K562 (cell line): ENCODE measurements at regions not wholly inside any gene's neighbourhood (a gene's known extent, or its start where the extent isn't known, plus 50 kb on each side); places are given as distances from the start of the nearest gene placed in this dataset.

Experiments used
- ATAC-seq: fragments of 200-7000 bp; cut with Tn5 transposase; 3 replicates; pipeline ENCODE4 v1.9.1; 2020; ENCODE audit warnings: moderate library complexity
- BruUV-seq: library from RNA; stranded (reverse); fragments of 400-500 nt; replicated peaks from 2 replicates; lab custom pipeline; 2021; lab: Mats Ljungman, UMichigan
- CTCF ChIA-PET: fragments of 300-600 bp; formaldehyde crosslinking; extraction: SDS; loops from one replicate; lab custom pipeline; 2021; ENCODE audit warnings: low intra/inter-chr PET ratio; lab: Yijun Ruan, JAX
- POLR2A ChIA-PET: fragments of 300-600, 350-650 bp; sonication (Branson Sonifier 250); formaldehyde crosslinking; extraction: SDS; loops from one replicate; lab custom pipeline; 2021; ENCODE audit warnings: antibody characterized with exemption, inconsistent platforms; lab: Yijun Ruan, JAX
- DNase-seq, 4 experiments: peaks; one replicate each; pipeline versions ENCODE4 v3.0.0 to v3.0.0-alpha.2; 2011 to 2018; ENCODE audit warnings: low spot score in 3 of 4, mixed read lengths in 3 of 4; ENCODE audit errors: extremely low read depth in 1 of 4
- FAIRE-seq: peaks from 2 replicates; lab custom pipeline; 2011; peaks lifted over from hg19 to GRCh38; lab: Jason Lieb, UNC
- H2AFZ ChIP-seq: 2 replicates; pipeline ENCODE4 v1.6.0; 2011; ENCODE audit warnings: low read depth, low read length, control low read depth, inconsistent platforms
- H3K27ac ChIP-seq: fragments of 200-600 bp; 3 replicates; pipeline ENCODE4 v1.8.0; 2011; ENCODE audit warnings: low read depth, mild to moderate bottlenecking, control low read depth, inconsistent platforms, low read length, moderate library complexity, mixed read lengths; ENCODE audit errors: extremely low read depth
- H3K27me3 ChIP-seq, 2 experiments: fragments of 300-600 bp in 1 of 2; 2 replicates in 1 of 2; 3 replicates in 1 of 2; pipeline versions ENCODE4 v1.6.0 to v1.8.0; 2011; ENCODE audit warnings: inconsistent platforms in 2 of 2, low read length in 2 of 2, mild to moderate bottlenecking in 1 of 2, mixed read lengths in 1 of 2, moderate library complexity in 1 of 2; ENCODE audit not compliant: control insufficient read depth in 2 of 2, insufficient read depth in 2 of 2
- H3K36me3 ChIP-seq: fragments of 300-600 bp; 3 replicates; pipeline ENCODE4 v1.8.0; 2011; ENCODE audit warnings: mild to moderate bottlenecking, low read length, inconsistent platforms; ENCODE audit not compliant: control insufficient read depth, insufficient read depth
- H3K4me1 ChIP-seq, 2 experiments: fragments of 200-600 bp in 1 of 2; replicated peaks in 1 of 2; 2 replicates in 1 of 2; 3 replicates in 1 of 2; pipeline versions ENCODE4 v1.5.1 to v1.8.0; 2011; ENCODE audit warnings: inconsistent platforms in 2 of 2, low read length in 2 of 2, mild to moderate bottlenecking in 1 of 2, mixed read lengths in 1 of 2, moderate library complexity in 1 of 2; ENCODE audit not compliant: control insufficient read depth in 2 of 2, insufficient read depth in 2 of 2
- H3K4me2 ChIP-seq: 2 replicates; pipeline ENCODE4 v1.6.1; 2011; ENCODE audit warnings: low read length, control low read depth, inconsistent platforms, mixed read lengths; ENCODE audit not compliant: insufficient read depth
- H3K4me3 ChIP-seq: fragments of 200-600 bp; sonication (generic), shearing (Covaris generic); 2 replicates; pipeline ENCODE4 v1.5.1; 2016; ENCODE audit warnings: control low read depth, inconsistent platforms
- H3K79me2 ChIP-seq: fragments of 200-600 bp; 3 replicates; pipeline ENCODE4 v1.8.0; 2011; ENCODE audit warnings: low read length, inconsistent platforms; ENCODE audit not compliant: control insufficient read depth, insufficient read depth
- H3K9ac ChIP-seq, 2 experiments: 2 replicates each; pipeline versions ENCODE4 v1.6.0 to v1.6.1; 2011; ENCODE audit warnings: low read depth in 2 of 2, low read length in 2 of 2, control low read depth in 1 of 2, inconsistent platforms in 1 of 2, mild to moderate bottlenecking in 1 of 2, mixed read lengths in 1 of 2; ENCODE audit not compliant: insufficient read depth in 1 of 2
- H3K9me1 ChIP-seq: one replicate; pipeline ENCODE4 v1.6.0; 2011; ENCODE audit warnings: inconsistent platforms, mild to moderate bottlenecking, low read length, moderate library complexity; ENCODE audit not compliant: control insufficient read depth, insufficient read depth
- H3K9me3 ChIP-seq: replicated peaks from 2 replicates; pipeline ENCODE4 v1.5.1; 2011; ENCODE audit warnings: low read depth, low read length, inconsistent platforms; ENCODE audit not compliant: control insufficient read depth, insufficient read depth
- H4K20me1 ChIP-seq: replicated peaks from 2 replicates; pipeline ENCODE4 v1.6.1; 2011; ENCODE audit warnings: low read length, inconsistent platforms, mixed read lengths; ENCODE audit not compliant: control insufficient read depth, insufficient read depth
- BRD4 ChIP-seq: fragments of 200-600 bp; sonication (generic); IDR thresholded peaks from 2 replicates; pipeline ENCODE4 v1.6.1; 2017; ENCODE audit warnings: inconsistent platforms
- HEY1 ChIP-seq: fragments of 250-450 bp; sonication (Bioruptor Pico); IDR thresholded peaks from 2 replicates; pipeline ENCODE4 v1.5.0; 2020; ENCODE audit warnings: mild to moderate bottlenecking, moderate library complexity, borderline replicate concordance
- SMAD4 ChIP-seq: fragments of 250-450 bp; sonication (Bioruptor Pico); conservative IDR thresholded peaks from 2 replicates; pipeline ENCODE4 v1.8.0; 2021; ENCODE audit warnings: inconsistent platforms, mild to moderate bottlenecking, moderate library complexity
- TSC22D4 ChIP-seq: fragments of 450-650 bp; IDR thresholded peaks from 2 replicates; pipeline ENCODE4 v1.6.1; 2016; ENCODE audit warnings: missing genetic modification characterization, missing biosample characterization, control low read depth
- ZKSCAN8 ChIP-seq: fragments of 200-800 bp; sonication (Bioruptor generic); IDR thresholded peaks from 2 replicates; pipeline ENCODE4 v1.6.1; 2016; ENCODE audit warnings: missing genetic modification characterization, missing compliant biosample characterization
- WGBS: fragments of 100-300 bp; shearing (Covaris generic); methylation state at CpG from one replicate; pipeline ENCODE4 v1.1.6; 2016; ENCODE audit warnings: low coverage, mixed read lengths; ENCODE audit not compliant: insufficient coverage; ENCODE audit errors: missing lambda C conversion rate; 5-methylcytosine and 5-hydroxymethylcytosine counted together
- in situ Hi-C: fragments of 300-500 bp; cut with MboI; formaldehyde crosslinking; loops from 4 replicates; pipeline ENCODE4 v1.15.0; 2018; ENCODE audit warnings: inconsistent platforms, mixed read lengths
- intact Hi-C: fragments of 100-400 bp; cut with micrococcal nuclease; formaldehyde crosslinking; loops from 2 replicates; pipeline ENCODE4 v1.14.2; 2022
- TF ChIP-seq, protein P1 (sequence below): sonication (generic); formaldehyde crosslinking; IDR thresholded peaks from 2 replicates; pipeline ENCODE4 v1.8.0; 2023; ENCODE audit warnings: mild to moderate bottlenecking, missing genetic modification reagents
- TF ChIP-seq, protein P2 (sequence below): fragments of 200-800 bp; sonication (Bioruptor generic); IDR thresholded peaks from 2 replicates; pipeline ENCODE4 v1.6.1; 2016; ENCODE audit warnings: missing genetic modification characterization, missing compliant biosample characterization

GRCh38 chr14:82411298-82411697 lies 877.6 kb upstream of the SEL1L start:
- Histone ChIP-seq H3K27ac (no peak overlapping the region), H3K9me1 (no peaks in the 10 kb centered on the region), H3K4me1 (no peaks in the 10 kb centered on the region), H4K20me1 (no peaks in the 10 kb centered on the region), H3K4me2 (no peak overlapping the region), H3K4me3 (no peak overlapping the region), H3K27me3 (no peaks in the 10 kb centered on the region), H3K9me3 (no peaks in the 10 kb centered on the region), H2AFZ (no peak overlapping the region), H3K9ac (no peak overlapping the region), H3K79me2 (no peaks in the 10 kb centered on the region), H3K36me3 (no peaks in the 10 kb centered on the region)
- no peak for TF ChIP-seq HEY1 (CRISPR knock-in tag)
- TF ChIP-seq, protein P1, sequence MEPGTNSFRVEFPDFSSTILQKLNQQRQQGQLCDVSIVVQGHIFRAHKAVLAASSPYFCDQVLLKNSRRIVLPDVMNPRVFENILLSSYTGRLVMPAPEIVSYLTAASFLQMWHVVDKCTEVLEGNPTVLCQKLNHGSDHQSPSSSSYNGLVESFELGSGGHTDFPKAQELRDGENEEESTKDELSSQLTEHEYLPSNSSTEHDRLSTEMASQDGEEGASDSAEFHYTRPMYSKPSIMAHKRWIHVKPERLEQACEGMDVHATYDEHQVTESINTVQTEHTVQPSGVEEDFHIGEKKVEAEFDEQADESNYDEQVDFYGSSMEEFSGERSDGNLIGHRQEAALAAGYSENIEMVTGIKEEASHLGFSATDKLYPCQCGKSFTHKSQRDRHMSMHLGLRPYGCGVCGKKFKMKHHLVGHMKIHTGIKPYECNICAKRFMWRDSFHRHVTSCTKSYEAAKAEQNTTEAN (CRISPR knock-in tag) = no peak
- TF ChIP-seq BRD4 = no peak
- no peak for TF ChIP-seq ZKSCAN8 (CRISPR knock-in tag)
- no peak for TF ChIP-seq SMAD4 (CRISPR knock-in tag)
- no peak for TF ChIP-seq TSC22D4 (tag)
- FAIRE-seq (no peak), DNase-seq (no peak), ATAC-seq (no peak)
- intact Hi-C loops = no loop called here
- in situ Hi-C loops = no loop called here
- POLR2A ChIA-PET = no interaction called here
- no TSS peak for BruUV-seq
- CTCF ChIA-PET = no interaction called here

GRCh38 chr14:82412545-82412944 lies 878.9 kb upstream of the SEL1L start:
- Histone ChIP-seq H3K27ac (no peak overlapping the region), H3K4me1 (no peaks in the 10 kb centered on the region), H3K4me3 (no peak overlapping the region), H4K20me1 (no peaks in the 10 kb centered on the region), H3K27me3 (no peaks in the 10 kb centered on the region), H3K9me1 (no peaks in the 10 kb centered on the region), H2AFZ (no peak overlapping the region), H3K4me2 (no peak overlapping the region), H3K36me3 (no peaks in the 10 kb centered on the region), H3K9ac (no peak overlapping the region), H3K79me2 (no peaks in the 10 kb centered on the region), H3K9me3 (no peaks in the 10 kb centered on the region)
- POLR2A ChIA-PET = no interaction called here
- intact Hi-C loops = no loop called here
- CTCF ChIA-PET = no interaction called here
- TF ChIP-seq, protein P2, sequence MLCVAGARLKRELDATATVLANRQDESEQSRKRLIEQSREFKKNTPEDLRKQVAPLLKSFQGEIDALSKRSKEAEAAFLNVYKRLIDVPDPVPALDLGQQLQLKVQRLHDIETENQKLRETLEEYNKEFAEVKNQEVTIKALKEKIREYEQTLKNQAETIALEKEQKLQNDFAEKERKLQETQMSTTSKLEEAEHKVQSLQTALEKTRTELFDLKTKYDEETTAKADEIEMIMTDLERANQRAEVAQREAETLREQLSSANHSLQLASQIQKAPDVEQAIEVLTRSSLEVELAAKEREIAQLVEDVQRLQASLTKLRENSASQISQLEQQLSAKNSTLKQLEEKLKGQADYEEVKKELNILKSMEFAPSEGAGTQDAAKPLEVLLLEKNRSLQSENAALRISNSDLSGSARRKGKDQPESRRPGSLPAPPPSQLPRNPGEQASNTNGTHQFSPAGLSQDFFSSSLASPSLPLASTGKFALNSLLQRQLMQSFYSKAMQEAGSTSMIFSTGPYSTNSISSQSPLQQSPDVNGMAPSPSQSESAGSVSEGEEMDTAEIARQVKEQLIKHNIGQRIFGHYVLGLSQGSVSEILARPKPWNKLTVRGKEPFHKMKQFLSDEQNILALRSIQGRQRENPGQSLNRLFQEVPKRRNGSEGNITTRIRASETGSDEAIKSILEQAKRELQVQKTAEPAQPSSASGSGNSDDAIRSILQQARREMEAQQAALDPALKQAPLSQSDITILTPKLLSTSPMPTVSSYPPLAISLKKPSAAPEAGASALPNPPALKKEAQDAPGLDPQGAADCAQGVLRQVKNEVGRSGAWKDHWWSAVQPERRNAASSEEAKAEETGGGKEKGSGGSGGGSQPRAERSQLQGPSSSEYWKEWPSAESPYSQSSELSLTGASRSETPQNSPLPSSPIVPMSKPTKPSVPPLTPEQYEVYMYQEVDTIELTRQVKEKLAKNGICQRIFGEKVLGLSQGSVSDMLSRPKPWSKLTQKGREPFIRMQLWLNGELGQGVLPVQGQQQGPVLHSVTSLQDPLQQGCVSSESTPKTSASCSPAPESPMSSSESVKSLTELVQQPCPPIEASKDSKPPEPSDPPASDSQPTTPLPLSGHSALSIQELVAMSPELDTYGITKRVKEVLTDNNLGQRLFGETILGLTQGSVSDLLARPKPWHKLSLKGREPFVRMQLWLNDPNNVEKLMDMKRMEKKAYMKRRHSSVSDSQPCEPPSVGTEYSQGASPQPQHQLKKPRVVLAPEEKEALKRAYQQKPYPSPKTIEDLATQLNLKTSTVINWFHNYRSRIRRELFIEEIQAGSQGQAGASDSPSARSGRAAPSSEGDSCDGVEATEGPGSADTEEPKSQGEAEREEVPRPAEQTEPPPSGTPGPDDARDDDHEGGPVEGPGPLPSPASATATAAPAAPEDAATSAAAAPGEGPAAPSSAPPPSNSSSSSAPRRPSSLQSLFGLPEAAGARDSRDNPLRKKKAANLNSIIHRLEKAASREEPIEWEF = no peak
- no peak for ATAC-seq
- in situ Hi-C loops = no loop called here
- 0% methylated on average over 1 of the region's 1 CpG for WGBS
- no peak for DNase-seq
- no TSS peak for BruUV-seq
- FAIRE-seq = no peak
